ENCODE measurements at regions not wholly inside any gene's neighbourhood (a gene's known extent, or its start where the extent isn't known, plus 50 kb on each side); places are given as distances from the start of the nearest gene placed in this dataset.

DNA sequence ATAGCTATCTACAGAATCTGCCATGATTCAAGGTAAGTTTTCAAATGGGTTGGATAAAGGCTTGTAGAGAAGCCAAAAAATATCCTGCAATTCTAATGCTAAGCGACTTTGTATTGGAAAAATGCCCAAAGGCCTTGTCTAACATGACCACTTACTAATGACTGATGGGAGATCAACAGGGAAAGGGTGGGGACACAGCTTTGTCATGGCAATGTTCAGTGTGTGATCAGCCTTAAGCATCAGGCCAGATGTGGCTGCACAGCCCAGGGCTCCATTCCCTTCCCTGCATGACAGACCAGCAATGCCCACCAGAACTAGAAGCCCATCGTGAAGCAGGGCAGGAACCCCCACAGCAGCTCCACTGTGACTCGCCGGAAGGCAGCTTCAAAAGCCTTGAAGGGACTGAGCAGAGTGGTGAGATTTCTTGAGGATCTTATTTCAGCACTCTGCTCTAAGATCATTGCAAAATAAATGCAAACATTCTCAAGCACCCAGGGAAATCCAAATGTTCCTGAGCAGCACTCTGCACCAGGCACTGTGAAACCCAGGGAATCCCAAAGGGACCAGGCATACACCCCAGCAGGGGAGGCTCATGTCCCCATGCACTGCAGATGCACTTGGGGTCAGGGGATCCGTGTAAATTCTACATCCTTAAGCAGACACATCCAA, 517.9 kb upstream of the SMIM21 start:
- TF ChIP-seq CTCF (IDR thresholded peaks at IDR 0.05) (no peak), POLR2A (IDR thresholded peaks at IDR 0.05; ENCODE audit: low read depth) (no peak)
